NCI-H2107 treated with DMSO at 0.1 percent for 48 hours (cell line): ENCODE measurements at regions not wholly inside any gene's neighbourhood (a gene's known extent, or its start where the extent isn't known, plus 50 kb on each side); places are given as distances from the start of the nearest gene placed in this dataset.

ENCODE experiments used
- DNase-seq: peaks from one replicate; lab custom pipeline; 2025; ENCODE audit not compliant: unreplicated experiment; lab: John Stamatoyannopoulos, UW

GRCh38 chr12:93101367-93101766, 172.3 kb upstream of the EEA1 start:
- DNase-seq = no peak

- DNase-seq = no peak
These were observed 173.2 kb upstream of the EEA1 start for GRCh38 chr12:93102312-93102711.

- DNase-seq = no peak
These were observed 173.6 kb upstream of the EEA1 start for GRCh38 chr12:93102744-93103143.

- DNase-seq = no peak
These were observed 174.1 kb upstream of the EEA1 start for GRCh38 chr12:93103154-93103553.

GRCh38 chr12:93104535-93104934, 175.4 kb upstream of the EEA1 start:
- no peak for DNase-seq

GRCh38 chr12:93106910-93107309, 177.8 kb upstream of the EEA1 start:
- DNase-seq = no peak

- DNase-seq = no peak
These were observed 178.6 kb upstream of the EEA1 start for GRCh38 chr12:93107514-93108312.

GRCh38 chr12:93108985-93109384, 179.9 kb upstream of the EEA1 start:
- DNase-seq = no peak

- DNase-seq = no peak
These were observed 180.6 kb upstream of the EEA1 start for GRCh38 chr12:93109551-93110203.

- no peak for DNase-seq
These were observed 182.7 kb upstream of the EEA1 start for GRCh38 chr12:93111773-93112172.

GRCh38 chr12:93113317-93114006, 184.4 kb upstream of the EEA1 start:
- DNase-seq = no peak

GRCh38 chr12:93115198-93115601, 186.1 kb upstream of the EEA1 start:
- DNase-seq = no peak

GRCh38 chr12:93115646-93116045, 186.6 kb upstream of the EEA1 start:
- no peak for DNase-seq

GRCh38 chr12:93116632-93117031, 187.5 kb upstream of the EEA1 start:
- DNase-seq = no peak

GRCh38 chr12:93121729-93122488, 192.8 kb upstream of the EEA1 start:
- DNase-seq = no peak

- DNase-seq = no peak
These were observed 193.5 kb upstream of the EEA1 start for GRCh38 chr12:93122569-93123091.

GRCh38 chr12:93125126-93125525, 196.0 kb upstream of the EEA1 start:
- DNase-seq = no peak

GRCh38 chr12:93126069-93126474, 197.0 kb upstream of the EEA1 start:
- DNase-seq = no peak

- no peak for DNase-seq
These were observed 198.0 kb upstream of the EEA1 start for GRCh38 chr12:93127107-93127560.

- peak; percentile 97 for DNase-seq
These were observed 198.7 kb upstream of the EEA1 start for GRCh38 chr12:93127582-93128331.
